H1 (cell line): ENCODE measurements at regions not wholly inside any gene's neighbourhood (a gene's known extent, or its start where the extent isn't known, plus 50 kb on each side); places are given as distances from the start of the nearest gene placed in this dataset.

Experiments
- CTCF ChIA-PET: fragments of 300-600 bp; sonication (Branson Sonifier 250); formaldehyde crosslinking; loops from one replicate; lab custom pipeline; 2021; ENCODE audit not compliant: partially characterized antibody; lab: Charles Lee
- POLR2A ChIA-PET: fragments of 300-600 bp; sonication (Branson Sonifier 250); formaldehyde crosslinking; loops from one replicate; lab custom pipeline; 2021; ENCODE audit warnings: inconsistent platforms; ENCODE audit not compliant: partially characterized antibody; lab: Charles Lee
- DNase-seq, 2 experiments: peaks; one replicate each; pipeline versions ENCODE4 v3.0.0 to v3.0.0-alpha.2; 2010 to 2022; ENCODE audit warnings: low spot score in 2 of 2, low read depth in 1 of 2, mixed read lengths in 1 of 2
- FAIRE-seq: peaks from 2 replicates; lab custom pipeline; 2011; peaks lifted over from hg19 to GRCh38; lab: Jason Lieb, UNC
- H2AFZ ChIP-seq: 2 replicates; pipeline ENCODE4 v1.8.1; 2012; ENCODE audit warnings: low read length, inconsistent platforms
- H2AK5ac ChIP-seq: 2 replicates; pipeline ENCODE4 v1.6.1; 2013; ENCODE audit warnings: low read depth, low read length
- H2BK120ac ChIP-seq: replicated peaks from 2 replicates; pipeline ENCODE3; 2013; ENCODE audit warnings: low read depth, low read length, inconsistent platforms
- H2BK12ac ChIP-seq: 2 replicates; pipeline ENCODE4 v1.6.1; 2013; ENCODE audit warnings: low read depth, low read length
- H2BK15ac ChIP-seq: 2 replicates; pipeline ENCODE4 v1.6.1; 2013; ENCODE audit warnings: low read length
- H2BK20ac ChIP-seq: 2 replicates; pipeline ENCODE4 v1.6.1; 2013; ENCODE audit warnings: low read length
- H2BK5ac ChIP-seq: 2 replicates; pipeline ENCODE4 v1.6.1; 2013; ENCODE audit warnings: low read depth, low read length
- H3K14ac ChIP-seq: 2 replicates; pipeline ENCODE4 v1.6.1; 2013; ENCODE audit warnings: inconsistent platforms; ENCODE audit not compliant: insufficient read length
- H3K18ac ChIP-seq: 2 replicates; pipeline ENCODE4 v1.6.1; 2013; ENCODE audit warnings: low read length; ENCODE audit errors: extremely low read depth
- H3K23ac ChIP-seq: 2 replicates; pipeline ENCODE4 v1.6.1; 2013; ENCODE audit warnings: inconsistent platforms; ENCODE audit not compliant: insufficient read length
- H3K23me2 ChIP-seq: 2 replicates; pipeline ENCODE4 v1.6.1; 2013; ENCODE audit warnings: low read depth, low read length
- H3K27ac ChIP-seq: 2 replicates; pipeline ENCODE4 v1.6.1; 2011; ENCODE audit warnings: low read depth, low read length, inconsistent platforms
- H3K27me3 ChIP-seq, 4 experiments: replicated peaks in 1 of 4; 1 replicate in 1 of 4; 2 replicates in 3 of 4; pipeline versions ENCODE4 v1.6.1 to v1.8.1; 2011 to 2013; ENCODE audit warnings: low read length in 3 of 4, mild to moderate bottlenecking in 3 of 4, inconsistent platforms in 2 of 4, mixed read lengths in 2 of 4, moderate library complexity in 1 of 4; ENCODE audit not compliant: control insufficient read depth in 3 of 4, insufficient read depth in 3 of 4; ENCODE audit errors: extremely low read depth in 1 of 4
- H3K36me3 ChIP-seq, 4 experiments: 2 replicates each; pipeline versions ENCODE4 v1.6.1 to v1.8.1; 2011 to 2013; ENCODE audit warnings: mild to moderate bottlenecking in 4 of 4, low read length in 3 of 4, moderate library complexity in 2 of 4, control low read depth in 1 of 4, inconsistent platforms in 1 of 4; ENCODE audit not compliant: insufficient read depth in 4 of 4, control insufficient read depth in 2 of 4
- H3K4ac ChIP-seq: replicated peaks from 2 replicates; pipeline ENCODE3; 2013; ENCODE audit warnings: low read length, low read depth, mixed read lengths, inconsistent platforms; ENCODE audit not compliant: insufficient read length
- H3K4me1 ChIP-seq, 4 experiments: replicated peaks in 1 of 4; 1 replicate in 1 of 4; 2 replicates in 3 of 4; pipeline versions ENCODE4 v1.6.1 to v1.8.1; 2011 to 2013; ENCODE audit warnings: low read length in 3 of 4, inconsistent platforms in 2 of 4, mixed read lengths in 1 of 4; ENCODE audit not compliant: insufficient read depth in 4 of 4, control insufficient read depth in 3 of 4
- H3K4me2 ChIP-seq, 2 experiments: 2 replicates each; pipeline versions ENCODE4 v1.6.1 to v1.8.1; 2011 to 2013; ENCODE audit warnings: low read depth in 2 of 2, low read length in 2 of 2, control low read depth in 1 of 2, inconsistent platforms in 1 of 2, mild to moderate bottlenecking in 1 of 2; ENCODE audit not compliant: insufficient read depth in 1 of 2
- H3K4me3 ChIP-seq, 4 experiments: fragments of 200-600, 300-600 bp in 1 of 4; sonication (generic), shearing (Covaris generic), sonication (Bioruptor Twin) in 1 of 4; 2 replicates each; pipeline versions ENCODE4 v1.5.1 to v1.8.1; 2011 to 2016; ENCODE audit warnings: low read length in 4 of 4, low read depth in 3 of 4, control low read depth in 2 of 4, inconsistent platforms in 2 of 4, mild to moderate bottlenecking in 2 of 4, mixed read lengths in 1 of 4, moderate library complexity in 1 of 4; ENCODE audit not compliant: insufficient read depth in 2 of 4; ENCODE audit errors: extremely low read depth in 1 of 4
- H3K56ac ChIP-seq: replicated peaks from 2 replicates; pipeline ENCODE3; 2013; ENCODE audit warnings: low read depth, mild to moderate bottlenecking, mixed read lengths, low read length, inconsistent platforms; ENCODE audit not compliant: insufficient read length
- H3K79me1 ChIP-seq: 2 replicates; pipeline ENCODE4 v1.6.1; 2013; ENCODE audit warnings: low read depth, low read length, control low read depth
- H3K79me2 ChIP-seq, 2 experiments: 2 replicates each; pipeline versions ENCODE4 v1.6.1 to v1.8.1; 2012 to 2013; ENCODE audit warnings: low read length in 2 of 2, mild to moderate bottlenecking in 2 of 2, inconsistent platforms in 1 of 2; ENCODE audit not compliant: insufficient read depth in 2 of 2, control insufficient read depth in 1 of 2
- H3K9ac ChIP-seq, 4 experiments: replicated peaks in 1 of 4; 1 replicate in 1 of 4; 2 replicates in 3 of 4; pipeline versions ENCODE4 v1.6.1 to v1.8.1; 2011 to 2013; ENCODE audit warnings: low read depth in 3 of 4, low read length in 3 of 4, control low read depth in 2 of 4, mild to moderate bottlenecking in 2 of 4, moderate library complexity in 2 of 4, inconsistent platforms in 1 of 4; ENCODE audit errors: extremely low read depth in 1 of 4
- H3K9me3 ChIP-seq, 2 experiments: 2 replicates each; pipeline versions ENCODE4 v1.6.1 to v1.8.1; 2012 to 2013; ENCODE audit warnings: mild to moderate bottlenecking in 2 of 2, moderate library complexity in 2 of 2, control low read depth in 1 of 2, inconsistent platforms in 1 of 2, low read depth in 1 of 2, low read length in 1 of 2, mixed read lengths in 1 of 2; ENCODE audit not compliant: insufficient read depth in 2 of 2
- H4K20me1 ChIP-seq, 2 experiments: replicated peaks in 1 of 2; 2 replicates each; pipeline versions ENCODE3 to v1.8.1; 2011 to 2013; ENCODE audit warnings: inconsistent platforms in 2 of 2, low read length in 2 of 2, mild to moderate bottlenecking in 1 of 2; ENCODE audit not compliant: insufficient read depth in 2 of 2, control insufficient read depth in 1 of 2
- H4K5ac ChIP-seq: 2 replicates; pipeline ENCODE4 v1.6.1; 2013; ENCODE audit warnings: low read length, low read depth, mixed read lengths, inconsistent platforms; ENCODE audit not compliant: insufficient read length
- H4K8ac ChIP-seq: 2 replicates; pipeline ENCODE4 v1.8.0; 2013; ENCODE audit warnings: mild to moderate bottlenecking, moderate library complexity, low read length, inconsistent platforms; ENCODE audit not compliant: insufficient read depth; ENCODE audit errors: extremely low read depth
- H4K91ac ChIP-seq: replicated peaks from 2 replicates; pipeline ENCODE3; 2013; ENCODE audit warnings: low read length, mixed read lengths, inconsistent platforms; ENCODE audit not compliant: insufficient read length
- ATF2 ChIP-seq: IDR thresholded peaks from 2 replicates; pipeline ENCODE4 v1.6.1; 2012; ENCODE audit warnings: low read length, inconsistent platforms
- GABPA ChIP-seq: IDR thresholded peaks from 2 replicates; pipeline ENCODE4 v1.6.1; 2011; ENCODE audit warnings: mild to moderate bottlenecking, low read length, moderate library complexity, borderline replicate concordance; ENCODE audit not compliant: insufficient read depth
- TEAD4 ChIP-seq: IDR thresholded peaks from 2 replicates; pipeline ENCODE4 v1.6.1; 2012; ENCODE audit warnings: low read depth, low read length, inconsistent platforms, mixed read lengths
- YY1 ChIP-seq: IDR thresholded peaks from 2 replicates; pipeline ENCODE4 v1.6.1; 2011; ENCODE audit warnings: low read depth, mild to moderate bottlenecking, low read length
- WGBS, 2 experiments: shearing (Covaris generic) in 1 of 2; methylation state at CpG; one replicate each; pipeline versions ENCODE4 v1.1.6 to v1.1.7; 2013 to 2015; ENCODE audit warnings: low lambda C conversion rate in 2 of 2, mixed read lengths in 2 of 2, inconsistent platforms in 1 of 2, low coverage in 1 of 2, missing lambda C conversion rate in 1 of 2; ENCODE audit not compliant: insufficient replicate concordance in 2 of 2, insufficient coverage in 1 of 2, insufficient read length in 1 of 2; ENCODE audit errors: extremely low coverage in 1 of 2, missing lambda C conversion rate in 1 of 2; 5-methylcytosine and 5-hydroxymethylcytosine counted together

- H3K18ac ChIP-seq, result no peak overlapping the region
- H3K4me3 ChIP-seq, result no peak overlapping the region
- no peak overlapping the region for H3K4me2 ChIP-seq
- H2BK5ac ChIP-seq, result no peak overlapping the region
- H3K23ac ChIP-seq, result no peak overlapping the region
- no peak overlapping the region for H2AK5ac ChIP-seq
- H3K9me3 ChIP-seq, result peaks cover 2 to 3% of the 10 kb centered on the region in 2 experiments; a peak in 1 of 4 replicates
- no peaks in the 10 kb centered on the region for H3K79me1 ChIP-seq
- no peak overlapping the region for H2BK20ac ChIP-seq
- H2BK15ac ChIP-seq, result no peak overlapping the region
- H3K36me3 ChIP-seq, result no peaks in the 10 kb centered on the region
- H2AFZ ChIP-seq, result no peak overlapping the region; the same call in 1 of the 2 replicates
- DNase-seq (no peak), FAIRE-seq (no peak)
- no peak overlapping the region for H2BK12ac ChIP-seq
- WGBS, 2 experiments, result 84% methylated on average over 4 of the region's 4 CpGs; no CpG with 5 or more reads in 1 of the 2 experiments
- H3K79me2 ChIP-seq, result no peaks in the 10 kb centered on the region
- ChIA-PET POLR2A (no interaction called here), CTCF (interaction anchor here (1.9 kb wide), 1 partner anchor 8 kb away, joined by 4 read pairs; no protein-coding TSS in a partner anchor)
- H3K14ac ChIP-seq, result no peak overlapping the region
- no peaks in the 10 kb centered on the region for H3K27me3 ChIP-seq
- H4K20me1 ChIP-seq, result no peaks in the 10 kb centered on the region
- H3K9ac ChIP-seq, result no peak overlapping the region
- H4K5ac ChIP-seq, result no peak overlapping the region
- H3K4ac ChIP-seq, result no peak overlapping the region
- H3K4me1 ChIP-seq, result peaks cover 0 to 2% (median 0%) of the 10 kb centered on the region in 4 experiments; a peak in 1 of 7 replicates
- no peak overlapping the region for H2BK120ac ChIP-seq
- H4K91ac ChIP-seq, result no peak overlapping the region
- no peak overlapping the region for H3K27ac ChIP-seq
- no peak overlapping the region for H3K56ac ChIP-seq
- H3K23me2 ChIP-seq, result no peaks in the 10 kb centered on the region
- H4K8ac ChIP-seq, result no peak overlapping the region
- no peak for TF ChIP-seq GABPA
- no peak for TF ChIP-seq YY1
- no peak for TF ChIP-seq TEAD4
- TF ChIP-seq ATF2, result no peak
Measured at GRCh38 chr6:85749236-85749635, 106.5 kb upstream of the SYNCRIP start.
